ENCODE measurements at regions not wholly inside any gene's neighbourhood (a gene's known extent, or its start where the extent isn't known, plus 50 kb on each side); places are given as distances from the start of the nearest gene placed in this dataset.
"Not testable (repeated sequence)": the region's sequence is repeated elsewhere in the genome, so short reads cannot be mapped to it uniquely, and the experiment has no call there.

DNA sequence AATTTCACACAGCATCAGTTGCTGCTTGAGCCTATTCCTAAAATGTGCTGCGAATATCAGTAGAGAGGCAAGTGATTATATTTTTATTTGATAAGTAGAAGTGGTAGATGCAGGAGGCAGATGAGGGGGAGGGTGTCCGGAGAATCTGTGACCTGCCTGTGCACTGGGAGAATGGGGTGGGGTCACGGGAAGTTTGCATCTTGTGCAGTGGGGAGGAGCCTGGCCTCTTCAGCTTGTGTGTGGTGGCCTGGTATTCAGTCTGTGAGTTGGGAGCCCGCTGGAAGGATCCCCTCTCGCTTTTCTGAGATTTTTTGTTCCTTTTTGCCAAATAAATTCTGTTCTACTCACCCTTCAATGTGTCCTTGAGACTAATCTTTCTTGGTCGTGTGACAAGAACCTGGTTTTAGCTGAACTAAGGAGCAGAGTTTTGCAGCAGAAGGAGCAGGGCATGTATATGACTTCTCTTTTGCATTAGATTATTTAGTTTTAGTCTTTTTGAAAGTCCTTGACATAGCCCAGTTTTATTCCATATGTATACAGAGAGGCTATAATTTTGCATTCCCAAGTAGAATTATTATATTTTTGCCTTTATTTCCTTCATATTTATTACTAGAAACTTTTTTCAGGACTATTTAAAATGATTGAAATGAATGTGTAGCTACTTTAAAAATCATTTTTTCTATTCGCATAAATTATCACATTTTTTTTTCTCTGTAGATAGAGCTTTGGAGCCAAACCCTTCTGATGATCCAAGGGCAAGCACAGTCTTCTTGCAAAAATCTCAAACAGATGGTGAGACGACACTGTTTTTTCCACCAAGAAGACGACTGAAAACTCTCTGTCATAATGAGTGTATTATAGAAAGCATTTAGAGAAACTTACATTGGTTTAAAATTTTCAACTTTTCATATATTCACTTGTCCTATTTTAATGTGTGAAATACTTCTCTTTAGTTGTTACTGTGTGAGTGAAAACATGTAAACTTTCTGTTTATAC is 1257.2 kb downstream of the UQCRFS1 start:
- no peaks in the 10 kb centered on the region for H3K36me3 Mint-ChIP-seq
- peaks cover 0 to 5% (median 0%) of the 10 kb centered on the region in 3 donors for H3K9me3 Mint-ChIP-seq
- H3K27me3 Mint-ChIP-seq = no peaks in the 10 kb centered on the region
- POLR2A ChIA-PET = no interaction called here
- DNase-seq (no peak), ATAC-seq (replicated peaks in 1 of 4) (no peak)
- Histone ChIP-seq H3K9me3 (no peaks in the 10 kb centered on the region), H3K27ac (ENCODE audit: low read length) (no peak overlapping the region), H3K27me3 (replicated peaks in 1 of 2; ENCODE audit: control insufficient read depth in 2 of 2, extremely low read depth in 1 of 2, insufficient read depth in 2 of 2, low read length in 1 of 2) (no peaks in the 10 kb centered on the region), H3K36me3 (ENCODE audit: control insufficient read depth in 2 of 2, extremely low read depth in 1 of 2, insufficient read depth in 1 of 2, low read length in 1 of 2) (no peaks in the 10 kb centered on the region), H3K4me1 (ENCODE audit: control insufficient read depth in 1 of 2, extremely low read depth in 1 of 2, insufficient read depth in 2 of 2, low read length in 2 of 2) (no peaks in the 10 kb centered on the region), H3K4me3 (ENCODE audit: control insufficient read depth in 1 of 2, extremely low read depth in 1 of 2, low read length in 1 of 2) (no peak overlapping the region)
- H3K4me3 Mint-ChIP-seq = no peak overlapping the region
- CTCF ChIA-PET = no interaction called here
- WGBS (ENCODE audit: insufficient coverage) = 75% methylated on average over 2 of the region's 9 CpGs
- no peaks in the 10 kb centered on the region for H3K4me1 Mint-ChIP-seq
- no peak overlapping the region for H3K27ac Mint-ChIP-seq

- POLR2A ChIA-PET; H3K9me3 ChIP-seq; H3K4me3 ChIP-seq (ENCODE audit: control insufficient read depth in 1 of 2, extremely low read depth in 1 of 2, low read length in 1 of 2); CTCF ChIA-PET; H3K27ac Mint-ChIP-seq; ATAC-seq (replicated peaks in 1 of 4); H3K4me1 Mint-ChIP-seq; H3K36me3 Mint-ChIP-seq; H3K36me3 ChIP-seq (ENCODE audit: control insufficient read depth in 2 of 2, extremely low read depth in 1 of 2, insufficient read depth in 1 of 2, low read length in 1 of 2); H3K27me3 Mint-ChIP-seq; H3K4me3 Mint-ChIP-seq; H3K27me3 ChIP-seq (replicated peaks in 1 of 2; ENCODE audit: control insufficient read depth in 2 of 2, extremely low read depth in 1 of 2, insufficient read depth in 2 of 2, low read length in 1 of 2); H3K27ac ChIP-seq (ENCODE audit: low read length); H3K4me1 ChIP-seq (ENCODE audit: control insufficient read depth in 1 of 2, extremely low read depth in 1 of 2, insufficient read depth in 2 of 2, low read length in 2 of 2); DNase-seq: not testable (repeated sequence)
- WGBS (ENCODE audit: insufficient coverage) = no CpG with 5 or more reads among the region's 4 CpGs
- peaks cover 22 to 27% (median 23%) of the 10 kb centered on the region in 3 donors for H3K9me3 Mint-ChIP-seq
These were observed 1270.3 kb downstream of the UQCRFS1 start for GRCh38 chr19:27942607-27943006.

DNA sequence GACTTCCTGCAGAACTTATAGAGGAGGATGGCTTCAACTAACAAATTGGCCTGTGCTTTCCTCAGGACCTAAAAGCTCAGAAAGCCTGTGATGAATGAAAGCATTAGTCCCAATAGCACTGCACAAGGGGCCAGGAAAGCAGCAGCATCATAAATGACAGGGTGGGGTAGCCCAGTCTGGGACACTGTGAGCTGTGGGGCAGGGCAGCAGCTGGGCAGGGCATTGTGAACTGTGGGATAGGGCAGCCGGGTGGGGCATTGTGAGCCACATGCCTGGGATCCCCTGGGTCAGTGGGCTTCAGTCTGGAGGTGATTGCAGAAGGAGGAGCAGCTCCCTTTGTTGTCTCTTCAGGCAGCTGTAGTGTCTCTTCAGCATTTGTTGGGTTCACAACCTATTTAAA is 1276.8 kb downstream of the UQCRFS1 start:
- no peaks in the 10 kb centered on the region for H3K4me1 Mint-ChIP-seq
- no peaks in the 10 kb centered on the region for H3K36me3 ChIP-seq (ENCODE audit: control insufficient read depth in 2 of 2, extremely low read depth in 1 of 2, insufficient read depth in 1 of 2, low read length in 1 of 2)
- CTCF ChIA-PET = no interaction called here
- H3K9me3 ChIP-seq = peaks cover 3% of the 10 kb centered on the region
- no peaks in the 10 kb centered on the region for H3K4me1 ChIP-seq (ENCODE audit: control insufficient read depth in 1 of 2, extremely low read depth in 1 of 2, insufficient read depth in 2 of 2, low read length in 2 of 2)
- 33% methylated on average over 1 of the region's 1 CpG for WGBS (ENCODE audit: insufficient coverage)
- no peak overlapping the region for H3K27ac Mint-ChIP-seq
- no peaks in the 10 kb centered on the region for H3K27me3 ChIP-seq (replicated peaks in 1 of 2; ENCODE audit: control insufficient read depth in 2 of 2, extremely low read depth in 1 of 2, insufficient read depth in 2 of 2, low read length in 1 of 2)
- no peaks in the 10 kb centered on the region for H3K36me3 Mint-ChIP-seq
- DNase-seq (no peak), ATAC-seq (replicated peaks in 1 of 4) (no peak)
- POLR2A ChIA-PET = no interaction called here
- no peak overlapping the region for H3K27ac ChIP-seq (ENCODE audit: low read length)
- no peak overlapping the region for H3K4me3 Mint-ChIP-seq
- H3K4me3 ChIP-seq (ENCODE audit: control insufficient read depth in 1 of 2, extremely low read depth in 1 of 2, low read length in 1 of 2) = no peak overlapping the region
- peaks cover 0 to 4% of the 10 kb centered on the region in 2 donors for H3K27me3 Mint-ChIP-seq
- H3K9me3 Mint-ChIP-seq = peaks cover 0 to 5% (median 0%) of the 10 kb centered on the region in 3 donors

- no peaks in the 10 kb centered on the region for H3K27me3 ChIP-seq (replicated peaks in 1 of 2; ENCODE audit: control insufficient read depth in 2 of 2, extremely low read depth in 1 of 2, insufficient read depth in 2 of 2, low read length in 1 of 2)
- H3K36me3 ChIP-seq (ENCODE audit: control insufficient read depth in 2 of 2, extremely low read depth in 1 of 2, insufficient read depth in 1 of 2, low read length in 1 of 2) = no peaks in the 10 kb centered on the region
- ChIA-PET CTCF (no interaction called here), POLR2A (no interaction called here)
- no peak overlapping the region for H3K27ac Mint-ChIP-seq
- no peak for ATAC-seq (replicated peaks in 1 of 4)
- H3K4me3 ChIP-seq (ENCODE audit: control insufficient read depth in 1 of 2, extremely low read depth in 1 of 2, low read length in 1 of 2) = no peak overlapping the region
- peaks cover 3% of the 10 kb centered on the region for H3K9me3 ChIP-seq
- H3K4me1 Mint-ChIP-seq = no peaks in the 10 kb centered on the region
- no peak for DNase-seq
- peaks cover 0 to 5% (median 0%) of the 10 kb centered on the region in 3 donors for H3K9me3 Mint-ChIP-seq
- no peaks in the 10 kb centered on the region for H3K36me3 Mint-ChIP-seq
- no peak overlapping the region for H3K4me3 Mint-ChIP-seq
- H3K27me3 Mint-ChIP-seq = peaks cover 0 to 4% of the 10 kb centered on the region in 2 donors
- H3K27ac ChIP-seq (ENCODE audit: low read length) = no peak overlapping the region
- H3K4me1 ChIP-seq (ENCODE audit: control insufficient read depth in 1 of 2, extremely low read depth in 1 of 2, insufficient read depth in 2 of 2, low read length in 2 of 2) = no peaks in the 10 kb centered on the region
These were observed 1277.3 kb downstream of the UQCRFS1 start for GRCh38 chr19:27935669-27936068.

- DNase-seq (no peak), ATAC-seq (replicated peaks in 1 of 4) (no peak)
- Mint-ChIP-seq H3K27ac (no peak overlapping the region), H3K36me3 (no peaks in the 10 kb centered on the region), H3K9me3 (peaks cover 0 to 5% (median 1%) of the 10 kb centered on the region in 3 donors), H3K4me3 (no peak overlapping the region), H3K4me1 (no peaks in the 10 kb centered on the region), H3K27me3 (no peaks in the 10 kb centered on the region)
- Histone ChIP-seq H3K9me3 (peaks cover 3% of the 10 kb centered on the region), H3K36me3 (ENCODE audit: control insufficient read depth in 2 of 2, extremely low read depth in 1 of 2, insufficient read depth in 1 of 2, low read length in 1 of 2) (no peaks in the 10 kb centered on the region), H3K27me3 (replicated peaks in 1 of 2; ENCODE audit: control insufficient read depth in 2 of 2, extremely low read depth in 1 of 2, insufficient read depth in 2 of 2, low read length in 1 of 2) (no peaks in the 10 kb centered on the region), H3K4me3 (ENCODE audit: control insufficient read depth in 1 of 2, extremely low read depth in 1 of 2, low read length in 1 of 2) (no peak overlapping the region), H3K4me1 (ENCODE audit: control insufficient read depth in 1 of 2, extremely low read depth in 1 of 2, insufficient read depth in 2 of 2, low read length in 2 of 2) (no peaks in the 10 kb centered on the region), H3K27ac (ENCODE audit: low read length) (no peak overlapping the region)
- ChIA-PET CTCF (no interaction called here), POLR2A (no interaction called here)
- WGBS (ENCODE audit: insufficient coverage) = no CpG with 5 or more reads among the region's 3 CpGs
These were observed 1283.6 kb downstream of the UQCRFS1 start for GRCh38 chr19:27929399-27929798.

DNA sequence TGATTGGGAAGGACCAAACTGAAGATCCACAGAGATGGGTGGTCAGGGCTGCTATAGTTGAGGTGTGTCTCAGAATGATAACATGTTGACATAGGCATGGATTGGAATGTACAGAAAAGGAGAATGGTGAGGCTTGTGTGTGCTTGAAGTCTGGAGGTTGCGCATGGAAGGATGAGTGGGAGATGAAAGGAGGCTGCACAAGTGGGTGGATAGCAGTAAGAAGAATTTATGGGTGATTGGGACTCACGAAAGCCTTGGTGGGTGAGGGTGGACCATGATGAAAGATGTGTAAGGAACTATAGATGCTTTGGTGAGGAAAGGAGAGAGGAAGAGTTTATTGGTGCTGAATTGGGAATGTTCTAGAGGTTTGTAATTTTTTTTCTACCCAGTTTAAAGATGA is 1287.7 kb downstream of the UQCRFS1 start:
- H3K27ac ChIP-seq (ENCODE audit: low read length) = no peak overlapping the region
- H3K4me3 ChIP-seq (ENCODE audit: control insufficient read depth in 1 of 2, extremely low read depth in 1 of 2, low read length in 1 of 2) = no peak overlapping the region
- H3K27me3 ChIP-seq (replicated peaks in 1 of 2; ENCODE audit: control insufficient read depth in 2 of 2, extremely low read depth in 1 of 2, insufficient read depth in 2 of 2, low read length in 1 of 2) = no peaks in the 10 kb centered on the region
- no peak overlapping the region for H3K27ac Mint-ChIP-seq
- 78% methylated on average over 2 of the region's 2 CpGs for WGBS (ENCODE audit: insufficient coverage)
- no peaks in the 10 kb centered on the region for H3K9me3 ChIP-seq
- ATAC-seq (replicated peaks in 1 of 4) (no peak), DNase-seq (no peak)
- no peaks in the 10 kb centered on the region for H3K4me1 ChIP-seq (ENCODE audit: control insufficient read depth in 1 of 2, extremely low read depth in 1 of 2, insufficient read depth in 2 of 2, low read length in 2 of 2)
- CTCF ChIA-PET = no interaction called here
- H3K9me3 Mint-ChIP-seq = peaks cover 1 to 5% (median 4%) of the 10 kb centered on the region in 3 donors
- no peaks in the 10 kb centered on the region for H3K36me3 Mint-ChIP-seq
- H3K4me3 Mint-ChIP-seq = no peak overlapping the region
- H3K4me1 Mint-ChIP-seq = no peaks in the 10 kb centered on the region
- POLR2A ChIA-PET = no interaction called here
- no peaks in the 10 kb centered on the region for H3K36me3 ChIP-seq (ENCODE audit: control insufficient read depth in 2 of 2, extremely low read depth in 1 of 2, insufficient read depth in 1 of 2, low read length in 1 of 2)
- H3K27me3 Mint-ChIP-seq = no peaks in the 10 kb centered on the region
